ENCODE measurements at regions not wholly inside any gene's neighbourhood (a gene's known extent, or its start where the extent isn't known, plus 50 kb on each side); places are given as distances from the start of the nearest gene placed in this dataset.

GRCh38 chrX:88425739-88426138 is 321.3 kb upstream of the CPXCR1 start:
- DNase-seq = no peak

- no peak for DNase-seq
These were observed 309.5 kb upstream of the CPXCR1 start for GRCh38 chrX:88437563-88437962.

- no peak for DNase-seq
These were observed 308.8 kb upstream of the CPXCR1 start for GRCh38 chrX:88438209-88438608.

- no peak for DNase-seq
These were observed 307.1 kb upstream of the CPXCR1 start for GRCh38 chrX:88439935-88440334.

Measured in DMS153 (cell line).